ENCODE measurements at regions not wholly inside any gene's neighbourhood (a gene's known extent, or its start where the extent isn't known, plus 50 kb on each side); places are given as distances from the start of the nearest gene placed in this dataset.

GRCh38 chr2:16940214-16940613 is 274.6 kb upstream of the CYRIA start:
- no peak for TF ChIP-seq CTCF (IDR thresholded peaks at IDR 0.05)
- no peak for TF ChIP-seq POLR2A (IDR thresholded peaks at IDR 0.05)
